WI38 (cell line): ENCODE measurements at regions not wholly inside any gene's neighbourhood (a gene's known extent, or its start where the extent isn't known, plus 50 kb on each side); places are given as distances from the start of the nearest gene placed in this dataset.

ENCODE experiments used
- H3K4me3 ChIP-seq: 2 replicates; pipeline ENCODE4 v1.5.1; 2011; ENCODE audit warnings: low read depth, mild to moderate bottlenecking, control low read depth, low read length
- TF ChIP-seq, protein P1 (sequence below): IDR thresholded peaks from 2 replicates; pipeline ENCODE4 v1.5.1; 2012; ENCODE audit warnings: low read depth, mild to moderate bottlenecking, control low read depth, low read length

DNA sequence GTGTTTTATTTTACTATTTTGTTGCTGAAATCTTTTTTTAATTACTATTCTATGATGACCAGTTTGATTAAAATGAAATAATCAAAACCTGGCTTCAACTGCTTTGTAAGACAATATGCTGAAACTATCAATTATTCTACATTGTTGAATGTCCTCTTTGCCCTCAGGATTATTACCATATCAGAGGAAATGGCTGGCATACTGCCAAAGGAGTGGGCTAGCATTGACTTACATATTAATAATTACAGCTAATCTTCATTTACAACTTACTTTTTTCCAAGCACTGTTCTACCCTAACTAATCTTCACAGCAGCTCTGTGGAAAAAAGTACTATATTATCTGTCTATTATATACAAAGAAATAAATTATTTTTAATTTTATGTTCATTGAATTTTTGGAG is 560.5 kb downstream of the BCKDHB start:
- TF ChIP-seq, protein P1, sequence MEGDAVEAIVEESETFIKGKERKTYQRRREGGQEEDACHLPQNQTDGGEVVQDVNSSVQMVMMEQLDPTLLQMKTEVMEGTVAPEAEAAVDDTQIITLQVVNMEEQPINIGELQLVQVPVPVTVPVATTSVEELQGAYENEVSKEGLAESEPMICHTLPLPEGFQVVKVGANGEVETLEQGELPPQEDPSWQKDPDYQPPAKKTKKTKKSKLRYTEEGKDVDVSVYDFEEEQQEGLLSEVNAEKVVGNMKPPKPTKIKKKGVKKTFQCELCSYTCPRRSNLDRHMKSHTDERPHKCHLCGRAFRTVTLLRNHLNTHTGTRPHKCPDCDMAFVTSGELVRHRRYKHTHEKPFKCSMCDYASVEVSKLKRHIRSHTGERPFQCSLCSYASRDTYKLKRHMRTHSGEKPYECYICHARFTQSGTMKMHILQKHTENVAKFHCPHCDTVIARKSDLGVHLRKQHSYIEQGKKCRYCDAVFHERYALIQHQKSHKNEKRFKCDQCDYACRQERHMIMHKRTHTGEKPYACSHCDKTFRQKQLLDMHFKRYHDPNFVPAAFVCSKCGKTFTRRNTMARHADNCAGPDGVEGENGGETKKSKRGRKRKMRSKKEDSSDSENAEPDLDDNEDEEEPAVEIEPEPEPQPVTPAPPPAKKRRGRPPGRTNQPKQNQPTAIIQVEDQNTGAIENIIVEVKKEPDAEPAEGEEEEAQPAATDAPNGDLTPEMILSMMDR: no peak
- no peak overlapping the region for H3K4me3 ChIP-seq

DNA sequence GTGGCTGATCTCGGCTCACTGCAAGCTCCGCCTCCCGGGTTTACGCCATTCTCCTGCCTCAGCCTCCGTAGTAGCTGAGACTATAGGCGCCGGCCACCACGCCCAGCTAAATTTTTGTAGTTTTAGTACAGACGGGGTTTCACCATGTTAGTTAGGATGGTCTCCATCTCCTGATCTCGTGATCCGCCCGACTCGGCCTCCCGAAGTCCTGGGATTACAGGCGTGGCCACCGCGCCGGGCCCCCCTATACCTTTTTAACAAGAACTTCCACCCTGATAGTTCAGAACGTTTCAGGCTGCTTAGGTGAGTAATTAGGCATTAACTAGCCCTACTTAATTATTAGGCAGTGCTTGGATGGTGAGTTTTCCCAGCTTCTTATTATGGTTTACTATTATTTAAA is 552.5 kb downstream of the BCKDHB start:
- TF ChIP-seq, protein P1: no peak
- no peak overlapping the region for H3K4me3 ChIP-seq

DNA sequence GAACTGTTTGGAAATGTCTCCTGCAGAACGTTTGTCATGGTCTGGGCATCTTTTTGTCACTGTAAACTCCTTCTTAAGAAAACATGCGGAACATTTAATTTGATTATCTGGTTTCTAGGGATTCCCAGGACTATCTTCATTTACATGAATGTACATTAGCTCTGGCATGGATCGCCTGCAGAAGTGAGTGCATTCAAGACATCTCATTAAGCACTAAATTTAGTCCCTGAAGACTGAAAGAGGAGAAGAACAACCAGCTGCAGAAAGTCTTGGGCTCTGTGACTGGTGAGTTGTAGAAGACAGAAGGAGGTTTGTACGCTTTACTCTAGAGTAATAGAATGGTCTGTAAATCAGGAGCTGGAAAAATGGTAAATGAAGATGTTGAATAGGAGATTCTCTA is 540.7 kb downstream of the BCKDHB start:
- H3K4me3 ChIP-seq: no peak overlapping the region
- TF ChIP-seq, protein P1: no peak

- H3K4me3 ChIP-seq: no peak overlapping the region
- TF ChIP-seq, protein P1: no peak
Measured at GRCh38 chr6:80643881-80644280, 537.4 kb downstream of the BCKDHB start.

DNA sequence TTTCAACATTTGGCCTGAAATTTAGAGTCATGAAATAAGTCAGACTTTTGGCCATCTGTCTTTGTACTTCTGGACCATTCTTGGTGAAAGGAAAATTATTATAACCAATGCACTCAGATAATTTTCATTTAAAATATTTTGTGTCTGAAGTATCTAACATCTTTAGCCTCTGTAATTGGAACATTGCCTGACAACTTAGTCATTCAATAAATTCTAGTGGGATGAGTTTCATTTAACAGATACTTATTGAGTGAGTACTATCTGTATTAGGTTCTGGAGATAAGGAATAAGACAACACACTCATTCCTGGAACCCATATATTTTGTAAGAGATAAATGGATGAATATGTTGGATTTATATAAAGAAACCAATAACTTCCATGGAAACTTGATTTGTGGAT is 536.0 kb downstream of the BCKDHB start:
- TF ChIP-seq, protein P1: no peak
- H3K4me3 ChIP-seq: no peak overlapping the region

GRCh38 chr6:80641591-80641990 is 535.1 kb downstream of the BCKDHB start:
- H3K4me3 ChIP-seq: no peak overlapping the region
- TF ChIP-seq, protein P1: no peak

GRCh38 chr6:80640176-80640575 is 533.7 kb downstream of the BCKDHB start:
- TF ChIP-seq, protein P1: no peak
- H3K4me3 ChIP-seq: no peak overlapping the region
